NCI-H1105 treated with DMSO at 0.1 percent for 48 hours (cell line): ENCODE measurements at regions not wholly inside any gene's neighbourhood (a gene's known extent, or its start where the extent isn't known, plus 50 kb on each side); places are given as distances from the start of the nearest gene placed in this dataset.

Experiments
- DNase-seq: peaks from one replicate; lab custom pipeline; 2025; lab: John Stamatoyannopoulos, UW

DNA sequence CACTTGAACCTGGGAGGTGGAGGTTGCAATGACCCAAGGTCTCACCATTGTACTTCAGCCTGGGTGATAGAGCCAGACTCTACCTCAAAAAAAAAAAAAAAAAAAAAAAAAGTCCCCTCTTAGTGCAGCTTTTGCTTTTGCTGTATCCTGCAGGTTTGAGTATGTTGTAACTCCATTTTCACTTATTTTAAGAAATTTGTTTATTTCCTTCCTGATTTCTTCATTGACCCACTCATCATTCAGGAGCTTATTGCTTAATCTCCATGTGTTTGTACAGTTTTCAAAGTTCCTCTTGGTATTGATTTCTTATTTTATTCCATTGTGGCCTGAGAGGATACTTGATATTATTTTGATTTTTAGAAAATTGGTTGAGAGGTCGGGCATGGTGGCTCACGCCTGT lies 50.9 kb upstream of the AK4 start:
- no peak for DNase-seq
